K562 (cell line): ENCODE measurements at regions not wholly inside any gene's neighbourhood (a gene's known extent, or its start where the extent isn't known, plus 50 kb on each side); places are given as distances from the start of the nearest gene placed in this dataset.

ENCODE experiments used
- ATAC-seq: fragments of 200-7000 bp; cut with Tn5 transposase; 3 replicates; pipeline ENCODE4 v1.9.1; 2020; ENCODE audit warnings: moderate library complexity
- BruUV-seq: library from RNA; stranded (reverse); fragments of 400-500 nt; replicated peaks from 2 replicates; lab custom pipeline; 2021; lab: Mats Ljungman, UMichigan
- CTCF ChIA-PET: fragments of 300-600 bp; formaldehyde crosslinking; extraction: SDS; loops from one replicate; lab custom pipeline; 2021; ENCODE audit warnings: low intra/inter-chr PET ratio; lab: Yijun Ruan, JAX
- POLR2A ChIA-PET: fragments of 300-600, 350-650 bp; sonication (Branson Sonifier 250); formaldehyde crosslinking; extraction: SDS; loops from one replicate; lab custom pipeline; 2021; ENCODE audit warnings: antibody characterized with exemption, inconsistent platforms; lab: Yijun Ruan, JAX
- DNase-seq, 4 experiments: peaks; one replicate each; pipeline versions ENCODE4 v3.0.0 to v3.0.0-alpha.2; 2011 to 2018; ENCODE audit warnings: low spot score in 3 of 4, mixed read lengths in 3 of 4; ENCODE audit errors: extremely low read depth in 1 of 4
- FAIRE-seq: peaks from 2 replicates; lab custom pipeline; 2011; peaks lifted over from hg19 to GRCh38; lab: Jason Lieb, UNC
- H2AFZ ChIP-seq: 2 replicates; pipeline ENCODE4 v1.6.0; 2011; ENCODE audit warnings: low read depth, low read length, control low read depth, inconsistent platforms
- H3K27ac ChIP-seq: fragments of 200-600 bp; 3 replicates; pipeline ENCODE4 v1.8.0; 2011; ENCODE audit warnings: low read depth, mild to moderate bottlenecking, control low read depth, inconsistent platforms, low read length, moderate library complexity, mixed read lengths; ENCODE audit errors: extremely low read depth
- H3K27me3 ChIP-seq, 2 experiments: fragments of 300-600 bp in 1 of 2; 2 replicates in 1 of 2; 3 replicates in 1 of 2; pipeline versions ENCODE4 v1.6.0 to v1.8.0; 2011; ENCODE audit warnings: inconsistent platforms in 2 of 2, low read length in 2 of 2, mild to moderate bottlenecking in 1 of 2, mixed read lengths in 1 of 2, moderate library complexity in 1 of 2; ENCODE audit not compliant: control insufficient read depth in 2 of 2, insufficient read depth in 2 of 2
- H3K36me3 ChIP-seq: fragments of 300-600 bp; 3 replicates; pipeline ENCODE4 v1.8.0; 2011; ENCODE audit warnings: mild to moderate bottlenecking, low read length, inconsistent platforms; ENCODE audit not compliant: control insufficient read depth, insufficient read depth
- H3K4me1 ChIP-seq, 2 experiments: fragments of 200-600 bp in 1 of 2; replicated peaks in 1 of 2; 2 replicates in 1 of 2; 3 replicates in 1 of 2; pipeline versions ENCODE4 v1.5.1 to v1.8.0; 2011; ENCODE audit warnings: inconsistent platforms in 2 of 2, low read length in 2 of 2, mild to moderate bottlenecking in 1 of 2, mixed read lengths in 1 of 2, moderate library complexity in 1 of 2; ENCODE audit not compliant: control insufficient read depth in 2 of 2, insufficient read depth in 2 of 2
- H3K4me2 ChIP-seq: 2 replicates; pipeline ENCODE4 v1.6.1; 2011; ENCODE audit warnings: low read length, control low read depth, inconsistent platforms, mixed read lengths; ENCODE audit not compliant: insufficient read depth
- H3K4me3 ChIP-seq: fragments of 200-600 bp; sonication (generic), shearing (Covaris generic); 2 replicates; pipeline ENCODE4 v1.5.1; 2016; ENCODE audit warnings: control low read depth, inconsistent platforms
- H3K79me2 ChIP-seq: fragments of 200-600 bp; 3 replicates; pipeline ENCODE4 v1.8.0; 2011; ENCODE audit warnings: low read length, inconsistent platforms; ENCODE audit not compliant: control insufficient read depth, insufficient read depth
- H3K9ac ChIP-seq, 2 experiments: 2 replicates each; pipeline versions ENCODE4 v1.6.0 to v1.6.1; 2011; ENCODE audit warnings: low read depth in 2 of 2, low read length in 2 of 2, control low read depth in 1 of 2, inconsistent platforms in 1 of 2, mild to moderate bottlenecking in 1 of 2, mixed read lengths in 1 of 2; ENCODE audit not compliant: insufficient read depth in 1 of 2
- H3K9me1 ChIP-seq: one replicate; pipeline ENCODE4 v1.6.0; 2011; ENCODE audit warnings: inconsistent platforms, mild to moderate bottlenecking, low read length, moderate library complexity; ENCODE audit not compliant: control insufficient read depth, insufficient read depth
- H3K9me3 ChIP-seq: replicated peaks from 2 replicates; pipeline ENCODE4 v1.5.1; 2011; ENCODE audit warnings: low read depth, low read length, inconsistent platforms; ENCODE audit not compliant: control insufficient read depth, insufficient read depth
- H4K20me1 ChIP-seq: replicated peaks from 2 replicates; pipeline ENCODE4 v1.6.1; 2011; ENCODE audit warnings: low read length, inconsistent platforms, mixed read lengths; ENCODE audit not compliant: control insufficient read depth, insufficient read depth
- ARID4B ChIP-seq: sonication (generic); formaldehyde crosslinking; IDR thresholded peaks from 2 replicates; pipeline ENCODE4 v1.8.0; 2022; ENCODE audit warnings: mild to moderate bottlenecking, missing genetic modification reagents
- BRF1 ChIP-seq: IDR thresholded peaks from 3 replicates; pipeline ENCODE4 v1.6.1; 2011; ENCODE audit warnings: borderline replicate concordance, mild to moderate bottlenecking; ENCODE audit not compliant: insufficient read length; ENCODE audit errors: extremely low read depth
- CEBPG ChIP-seq, 3 experiments: fragments of 200-800 bp in 1 of 3; sonication (Bioruptor generic) in 1 of 3; sonication (generic) in 1 of 3; formaldehyde crosslinking in 1 of 3; IDR thresholded peaks in 2 of 3; conservative IDR thresholded peaks in 1 of 3; 2 replicates each; pipeline versions ENCODE4 v1.6.1 to v1.8.0; 2016 to 2022; ENCODE audit warnings: missing compliant biosample characterization in 2 of 3, missing genetic modification characterization in 2 of 3, mild to moderate bottlenecking in 1 of 3, missing genetic modification reagents in 1 of 3
- DMBX1 ChIP-seq: fragments of 250-450 bp; sonication (Bioruptor Pico); IDR thresholded peaks from 2 replicates; pipeline ENCODE4 v1.8.0; 2022; ENCODE audit warnings: inconsistent platforms, mild to moderate bottlenecking, moderate library complexity, borderline replicate concordance
- FOXK2 ChIP-seq, 2 experiments: fragments of 450-650 bp; IDR thresholded peaks in 1 of 2; conservative IDR thresholded peaks in 1 of 2; 2 replicates each; pipeline ENCODE4 v1.6.1; 2016; ENCODE audit warnings: low read depth in 2 of 2, mild to moderate bottlenecking in 1 of 2
- HIVEP1 ChIP-seq: fragments of 250-450 bp; sonication (Bioruptor Pico); IDR thresholded peaks from 2 replicates; pipeline ENCODE4 v1.4.0; 2020; ENCODE audit warnings: mild to moderate bottlenecking
- MBD2 ChIP-seq: sonication (generic); IDR thresholded peaks from 2 replicates; pipeline ENCODE4 v1.6.1; 2016; ENCODE audit warnings: low read depth, borderline replicate concordance
- MLLT1 ChIP-seq, 2 experiments: fragments of 450-650 bp; IDR thresholded peaks; 2 replicates each; pipeline ENCODE4 v1.6.1; 2016
- MTA3 ChIP-seq: fragments of 450-650 bp; formaldehyde crosslinking; IDR thresholded peaks from 2 replicates; pipeline ENCODE4 v1.6.1; 2017; ENCODE audit warnings: mild to moderate bottlenecking, borderline replicate concordance
- NR4A1 ChIP-seq, 2 experiments: fragments of 250-450 bp in 1 of 2; fragments of 450-650 bp in 1 of 2; sonication (Bioruptor Pico) in 1 of 2; IDR thresholded peaks; 2 replicates each; pipeline versions ENCODE4 v1.4.0 to v1.6.1; 2016 to 2020; ENCODE audit warnings: mild to moderate bottlenecking in 2 of 2, missing compliant biosample characterization in 1 of 2, missing genetic modification characterization in 1 of 2, moderate library complexity in 1 of 2
- POLR3A ChIP-seq: IDR thresholded peaks from 2 replicates; pipeline ENCODE4 v1.6.1; 2011; ENCODE audit warnings: borderline replicate concordance, mild to moderate bottlenecking, moderate library complexity; ENCODE audit not compliant: insufficient read length, insufficient read depth; ENCODE audit errors: extremely low read depth
- ZBTB8A ChIP-seq: fragments of 450-650 bp; IDR thresholded peaks from 2 replicates; pipeline ENCODE4 v1.6.1; 2018; ENCODE audit warnings: mild to moderate bottlenecking, moderate library complexity; ENCODE audit not compliant: partially characterized antibody
- ZNF507 ChIP-seq: conservative IDR thresholded peaks from 2 replicates; pipeline ENCODE4 v1.6.1; 2017; ENCODE audit warnings: missing genetic modification characterization, missing compliant biosample characterization
- WGBS: fragments of 100-300 bp; shearing (Covaris generic); methylation state at CpG from one replicate; pipeline ENCODE4 v1.1.6; 2016; ENCODE audit warnings: low coverage, mixed read lengths; ENCODE audit not compliant: insufficient coverage; ENCODE audit errors: missing lambda C conversion rate; 5-methylcytosine and 5-hydroxymethylcytosine counted together
- in situ Hi-C: fragments of 300-500 bp; cut with MboI; formaldehyde crosslinking; loops from 4 replicates; pipeline ENCODE4 v1.15.0; 2018; ENCODE audit warnings: inconsistent platforms, mixed read lengths
- intact Hi-C: fragments of 100-400 bp; cut with micrococcal nuclease; formaldehyde crosslinking; loops from 2 replicates; pipeline ENCODE4 v1.14.2; 2022
- TF ChIP-seq, protein P1 (sequence below): sonication (generic); formaldehyde crosslinking; IDR thresholded peaks from 2 replicates; pipeline ENCODE4 v1.8.1; 2023; ENCODE audit warnings: mild to moderate bottlenecking, missing genetic modification reagents

- TF ChIP-seq NR4A1 (CRISPR knock-in tag; IDR thresholded peaks at IDR 0.05) (no peak), NR4A1 (tag; IDR thresholded peaks at IDR 0.05) (no peak), FOXK2 (conservative IDR thresholded peaks at IDR 0.05 in 1 of 2, IDR thresholded peaks at IDR 0.05 in 1 of 2; ENCODE audit: low read depth in 2 of 2) (no peak), ZNF507 (tag) (no peak), DMBX1 (CRISPR knock-in tag) (no peak), CEBPG (CRISPR knock-in tag; IDR thresholded peaks at IDR 0.05) (no peak), CEBPG (tag; conservative IDR thresholded peaks at IDR 0.05 in 1 of 2, IDR thresholded peaks at IDR 0.05 in 1 of 2) (no peak), MBD2 (no peak)
Measured at GRCh38 chr18:41134426-41134825, 820.6 kb upstream of the PIK3C3 start (continued).

- ATAC-seq (no peak), DNase-seq (no peak), FAIRE-seq (no peak)
- BruUV-seq = no TSS peak
- CTCF ChIA-PET = no interaction called here
- Histone ChIP-seq H3K27me3 (no peaks in the 10 kb centered on the region), H3K79me2 (no peaks in the 10 kb centered on the region), H3K4me3 (no peak overlapping the region), H3K9me3 (no peaks in the 10 kb centered on the region; the same call in 1 of the 2 replicates), H3K4me1 (no peaks in the 10 kb centered on the region), H3K27ac (no peak overlapping the region), H4K20me1 (no peaks in the 10 kb centered on the region), H3K36me3 (no peaks in the 10 kb centered on the region), H2AFZ (no peak overlapping the region), H3K9ac (no peak overlapping the region), H3K9me1 (no peaks in the 10 kb centered on the region), H3K4me2 (no peak overlapping the region)
- WGBS = 0% methylated on average over 2 of the region's 2 CpGs
- in situ Hi-C loops = no loop called here
- POLR2A ChIA-PET = no interaction called here
- intact Hi-C loops = no loop called here
- TF ChIP-seq ARID4B (CRISPR knock-in tag) = no peak
- TF ChIP-seq, protein P1, sequence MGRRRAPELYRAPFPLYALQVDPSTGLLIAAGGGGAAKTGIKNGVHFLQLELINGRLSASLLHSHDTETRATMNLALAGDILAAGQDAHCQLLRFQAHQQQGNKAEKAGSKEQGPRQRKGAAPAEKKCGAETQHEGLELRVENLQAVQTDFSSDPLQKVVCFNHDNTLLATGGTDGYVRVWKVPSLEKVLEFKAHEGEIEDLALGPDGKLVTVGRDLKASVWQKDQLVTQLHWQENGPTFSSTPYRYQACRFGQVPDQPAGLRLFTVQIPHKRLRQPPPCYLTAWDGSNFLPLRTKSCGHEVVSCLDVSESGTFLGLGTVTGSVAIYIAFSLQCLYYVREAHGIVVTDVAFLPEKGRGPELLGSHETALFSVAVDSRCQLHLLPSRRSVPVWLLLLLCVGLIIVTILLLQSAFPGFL (CRISPR knock-in tag) = no peak
- TF ChIP-seq ZBTB8A = no peak
- TF ChIP-seq MTA3 = no peak
- no peak for TF ChIP-seq HIVEP1
- TF ChIP-seq MLLT1 (IDR thresholded peaks at IDR 0.05) = no peak
- TF ChIP-seq BRF1 = no peak
- no peak for TF ChIP-seq POLR3A
Measured at GRCh38 chr18:41131050-41131449, 824.0 kb upstream of the PIK3C3 start.
